B cell (primary cell): ENCODE measurements at regions not wholly inside any gene's neighbourhood (a gene's known extent, or its start where the extent isn't known, plus 50 kb on each side); places are given as distances from the start of the nearest gene placed in this dataset.
"Not testable (repeated sequence)": the region's sequence is repeated elsewhere in the genome, so short reads cannot be mapped to it uniquely, and the experiment has no call there.

Experiments
- ATAC-seq: fragments of 200-7000 bp; cut with Tn5 transposase; one replicate; pipeline ENCODE4 v1.10.0; 2021; ENCODE audit warnings: low read depth, mild to moderate bottlenecking, moderate number of reproducible peaks, moderate library complexity
- CTCF ChIA-PET: fragments of 350-600 bp; sonication (Branson Sonifier 250); formaldehyde crosslinking; loops from one replicate; lab custom pipeline; 2021; ENCODE audit warnings: antibody characterized with exemption, inconsistent platforms; lab: Charles Lee
- POLR2A ChIA-PET: fragments of 350-600 bp; sonication (Branson Sonifier 250); formaldehyde crosslinking; loops from one replicate; lab custom pipeline; 2021; ENCODE audit warnings: antibody characterized with exemption; lab: Charles Lee
- DNase-seq: peaks from one replicate; pipeline ENCODE4 v3.0.0; 2013
- H2AFZ ChIP-seq: 2 replicates; pipeline ENCODE4 v1.6.1; 2012; ENCODE audit warnings: mild to moderate bottlenecking, low read depth, low read length; ENCODE audit not compliant: insufficient read depth, poor library complexity, severe bottlenecking
- H3K27ac ChIP-seq, 2 donors: 1 replicate in 1 of 2; 2 replicates in 1 of 2; pipeline ENCODE4 v1.5.1; 2012 to 2013; ENCODE audit warnings: low read length in 2 of 2, mild to moderate bottlenecking in 2 of 2, moderate library complexity in 1 of 2
- H3K27me3 ChIP-seq, 4 experiments: fragments of 200-600 bp in 1 of 4; sonication (generic) in 1 of 4; replicated peaks in 1 of 4; 1 replicate in 2 of 4; 2 replicates in 2 of 4; pipeline versions ENCODE4 v1.6.1 to v1.7.0; 2013 to 2016; ENCODE audit warnings: low read length in 3 of 4, mild to moderate bottlenecking in 2 of 4, mixed read lengths in 1 of 4, moderate library complexity in 1 of 4; ENCODE audit not compliant: insufficient read depth in 4 of 4, control insufficient read depth in 3 of 4; ENCODE audit errors: control extremely low read depth in 1 of 4
- H3K36me3 ChIP-seq, 2 experiments: replicated peaks in 1 of 2; 1 replicate in 1 of 2; 2 replicates in 1 of 2; pipeline versions ENCODE4 v1.6.1 to v1.7.1; 2013; ENCODE audit warnings: low read length in 1 of 2; ENCODE audit not compliant: insufficient read depth in 2 of 2, control insufficient read depth in 1 of 2; ENCODE audit errors: control extremely low read depth in 1 of 2, extremely low read depth in 1 of 2
- H3K4me1 ChIP-seq, 2 donors: fragments of 200-600 bp in 1 of 2; sonication (generic) in 1 of 2; 1 replicate in 1 of 2; 2 replicates in 1 of 2; pipeline versions ENCODE4 v1.5.1 to v1.6.1; 2013 to 2017; ENCODE audit warnings: low read length in 2 of 2; ENCODE audit not compliant: control insufficient read depth in 2 of 2, insufficient read depth in 2 of 2
- H3K4me2 ChIP-seq: replicated peaks from 2 replicates; pipeline ENCODE3; 2012; ENCODE audit warnings: mild to moderate bottlenecking, low read depth, low read length; ENCODE audit not compliant: poor library complexity, severe bottlenecking
- H3K4me3 ChIP-seq, 5 experiments: fragments of 200-600 bp in 1 of 5; sonication (generic) in 1 of 5; 1 replicate in 3 of 5; 2 replicates in 2 of 5; pipeline versions ENCODE4 v1.5.1 to v1.7.0; 2011 to 2016; ENCODE audit warnings: low read length in 4 of 5, mild to moderate bottlenecking in 4 of 5, low read depth in 2 of 5, control low read depth in 1 of 5, moderate library complexity in 1 of 5; ENCODE audit not compliant: insufficient read depth in 1 of 5; ENCODE audit errors: control extremely low read depth in 1 of 5, extremely low read depth in 1 of 5
- H3K79me2 ChIP-seq: fragments of 200-600 bp; sonication (generic); one replicate; pipeline ENCODE4 v1.6.0; 2016; ENCODE audit warnings: low read length; ENCODE audit not compliant: control insufficient read depth, insufficient read depth
- H3K9ac ChIP-seq: fragments of 200-600 bp; sonication (generic); 2 replicates; pipeline ENCODE4 v1.6.1; 2017; ENCODE audit warnings: mild to moderate bottlenecking, low read length, moderate library complexity
- H3K9me3 ChIP-seq, 3 donors: one replicate each; pipeline versions ENCODE4 v1.6.1 to v1.7.1; 2013; ENCODE audit warnings: low read length in 2 of 3; ENCODE audit not compliant: control insufficient read depth in 2 of 3, insufficient read depth in 1 of 3; ENCODE audit errors: control extremely low read depth in 1 of 3
- H4K20me1 ChIP-seq: 2 replicates; pipeline ENCODE4 v1.6.0; 2012; ENCODE audit warnings: mild to moderate bottlenecking, low read length; ENCODE audit not compliant: insufficient read depth, control insufficient read depth, poor library complexity, severe bottlenecking
- H3K27ac Mint-ChIP-seq: one replicate; pipeline ENCODE4 v1.8.0; 2021; ENCODE audit warnings: mixed read lengths
- H3K27me3 Mint-ChIP-seq: one replicate; pipeline ENCODE4 v1.8.0; 2021; ENCODE audit warnings: mixed read lengths
- H3K4me1 Mint-ChIP-seq: one replicate; pipeline ENCODE4 v1.8.0; 2021; ENCODE audit warnings: mixed read lengths
- H3K4me3 Mint-ChIP-seq: one replicate; pipeline ENCODE4 v1.8.0; 2021; ENCODE audit warnings: mixed read lengths
- H3K9me3 Mint-ChIP-seq: one replicate; pipeline ENCODE4 v1.8.0; 2022; ENCODE audit warnings: mixed read lengths; ENCODE audit not compliant: insufficient read depth
- CTCF ChIP-seq: fragments of 200-600 bp; IDR thresholded peaks from one replicate; pipeline ENCODE4 v1.8.0; 2022; ENCODE audit warnings: antibody characterized with exemption, mild to moderate bottlenecking
- EZH2 ChIP-seq: IDR thresholded peaks from 2 replicates; pipeline ENCODE4 v1.6.1; 2012; ENCODE audit warnings: borderline replicate concordance, low read depth, mild to moderate bottlenecking, moderate library complexity, low read length; ENCODE audit not compliant: insufficient read depth, poor library complexity, severe bottlenecking
- WGBS: methylation state at CpG from one replicate; pipeline ENCODE4 v1.1.5; 2013; ENCODE audit warnings: missing lambda C conversion rate; ENCODE audit not compliant: insufficient coverage; 5-methylcytosine and 5-hydroxymethylcytosine counted together
- intact Hi-C: fragments of 100-400 bp; cut with micrococcal nuclease; formaldehyde crosslinking; loops from one replicate; pipeline ENCODE4 v1.10.0; 2022

- Histone ChIP-seq H3K27me3 (peaks cover 0 to 8% (median 0%) of the 10 kb centered on the region in 4 experiments), H3K9ac (no peak overlapping the region), H3K79me2 (no peaks in the 10 kb centered on the region), H3K4me1 (no peaks in the 10 kb centered on the region), H4K20me1 (no peaks in the 10 kb centered on the region), H3K9me3 (no peaks in the 10 kb centered on the region), H3K36me3 (no peaks in the 10 kb centered on the region), H2AFZ (no peak overlapping the region), H3K27ac (no peak overlapping the region), H3K4me3 (no peak overlapping the region), H3K4me2 (no peak overlapping the region)
- no peak overlapping the region for H3K27ac Mint-ChIP-seq
- WGBS = 100% methylated on average over 1 of the region's 1 CpG
- H3K9me3 Mint-ChIP-seq = no peaks in the 10 kb centered on the region
- POLR2A ChIA-PET = no interaction called here
- no peak for ATAC-seq
- TF ChIP-seq CTCF (no peak), EZH2 (no peak)
- no peaks in the 10 kb centered on the region for H3K4me1 Mint-ChIP-seq
- peaks cover 11% of the 10 kb centered on the region for H3K27me3 Mint-ChIP-seq
- CTCF ChIA-PET = no interaction called here
- no peak overlapping the region for H3K4me3 Mint-ChIP-seq
- intact Hi-C loops = no loop called here
- no peak for DNase-seq
These were observed 60.2 kb upstream of the KCNQ5 start for GRCh38 chr6:72561629-72562028.

- H3K4me2 ChIP-seq = no peak overlapping the region
- TF ChIP-seq EZH2 = no peak
- no peak for TF ChIP-seq CTCF
- DNase-seq (no peak), ATAC-seq (no peak)
- Mint-ChIP-seq H3K4me1 (no peaks in the 10 kb centered on the region), H3K9me3 (no peaks in the 10 kb centered on the region), H3K27me3 (peaks cover 21% of the 10 kb centered on the region), H3K27ac (no peak overlapping the region), H3K4me3 (no peak overlapping the region)
- no peaks in the 10 kb centered on the region for H3K4me1 ChIP-seq
- CTCF ChIA-PET = no interaction called here
- intact Hi-C loops = no loop called here
- no peaks in the 10 kb centered on the region for H3K79me2 ChIP-seq
- no peak overlapping the region for H3K4me3 ChIP-seq
- WGBS = no CpG with 5 or more reads among the region's 1 CpG
- H2AFZ ChIP-seq = no peak overlapping the region
- H3K27me3 ChIP-seq = peaks cover 0 to 8% (median 0%) of the 10 kb centered on the region in 4 experiments
- H3K9ac ChIP-seq = no peak overlapping the region
- H3K36me3 ChIP-seq = no peaks in the 10 kb centered on the region
- POLR2A ChIA-PET = no interaction called here
- no peaks in the 10 kb centered on the region for H4K20me1 ChIP-seq
- no peak overlapping the region for H3K27ac ChIP-seq
- H3K9me3 ChIP-seq = no peaks in the 10 kb centered on the region
These were observed 57.6 kb upstream of the KCNQ5 start for GRCh38 chr6:72564231-72564630.

GRCh38 chr6:72571993-72572392, 49.9 kb upstream of the KCNQ5 start:
- H3K9me3 Mint-ChIP-seq, H3K9ac ChIP-seq, ATAC-seq, H4K20me1 ChIP-seq, H3K79me2 ChIP-seq, H3K27me3 ChIP-seq, CTCF ChIA-PET, H3K4me3 Mint-ChIP-seq, H3K9me3 ChIP-seq, H3K27ac Mint-ChIP-seq, H2AFZ ChIP-seq, H3K4me1 ChIP-seq, H3K4me3 ChIP-seq, POLR2A ChIA-PET, DNase-seq, H3K4me2 ChIP-seq, intact Hi-C loops, H3K36me3 ChIP-seq, H3K27ac ChIP-seq, H3K4me1 Mint-ChIP-seq: not testable (repeated sequence)
- no CpG with 5 or more reads among the region's 4 CpGs for WGBS
- H3K27me3 Mint-ChIP-seq = peaks cover 18% of the 10 kb centered on the region
